Neural crest cell (in vitro differentiated cells): ENCODE measurements at regions not wholly inside any gene's neighbourhood (a gene's known extent, or its start where the extent isn't known, plus 50 kb on each side); places are given as distances from the start of the nearest gene placed in this dataset.

Experiments
- DNase-seq: peaks from one replicate; pipeline ENCODE4 v3.0.0; 2021; ENCODE audit warnings: low read depth, mixed read lengths, low spot score
- H3K27ac Mint-ChIP-seq: one replicate; pipeline ENCODE4 v1.8.0; 2021; ENCODE audit warnings: mild to moderate bottlenecking, mixed read lengths; ENCODE audit not compliant: unreplicated experiment
- H3K27me3 Mint-ChIP-seq: 2 replicates; pipeline ENCODE4 v1.8.0; 2021; ENCODE audit warnings: low read depth, mild to moderate bottlenecking, mixed read lengths
- H3K36me3 Mint-ChIP-seq: 2 replicates; pipeline ENCODE4 v1.8.0; 2021; ENCODE audit warnings: low read depth, mild to moderate bottlenecking, mixed read lengths
- H3K4me1 Mint-ChIP-seq: 2 replicates; pipeline ENCODE4 v1.8.0; 2021; ENCODE audit warnings: mixed read lengths
- H3K4me3 Mint-ChIP-seq: one replicate; pipeline ENCODE4 v1.8.0; 2021; ENCODE audit warnings: mild to moderate bottlenecking, mixed read lengths
- H3K9me3 Mint-ChIP-seq: 2 replicates; pipeline ENCODE4 v1.8.0; 2021; ENCODE audit warnings: mixed read lengths
- TF ChIP-seq, protein P1 (sequence below): fragments of 200-600 bp; sonication (generic); conservative IDR thresholded peaks from 2 replicates; pipeline ENCODE4 v1.5.0; 2021; ENCODE audit warnings: antibody characterized with exemption, mild to moderate bottlenecking

DNA sequence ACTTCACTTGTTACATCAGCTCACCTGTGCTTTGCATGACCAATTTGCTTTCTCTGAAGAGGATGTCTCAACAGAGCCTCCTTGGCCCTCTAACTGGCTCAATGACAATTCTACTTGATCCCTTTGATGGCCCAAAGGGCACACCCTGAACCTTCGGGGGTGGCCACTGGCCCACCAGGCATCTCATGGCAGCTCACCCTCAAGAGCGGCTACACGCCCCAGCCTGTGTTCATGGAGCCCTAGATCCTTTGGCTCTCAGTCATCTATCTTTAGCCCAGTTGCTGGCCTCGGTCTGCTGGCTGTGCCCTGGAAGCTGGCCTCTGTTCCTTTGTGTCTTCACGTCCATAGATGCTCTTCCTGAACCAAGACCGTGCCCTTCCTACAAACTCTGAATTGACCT is 476.7 kb downstream of the NPHP4 start:
- no peak overlapping the region for H3K27ac Mint-ChIP-seq
- H3K36me3 Mint-ChIP-seq = peaks cover 2% of the 10 kb centered on the region
- peaks cover 14% of the 10 kb centered on the region for H3K4me1 Mint-ChIP-seq
- peaks cover 2% of the 10 kb centered on the region for H3K27me3 Mint-ChIP-seq
- H3K9me3 Mint-ChIP-seq = peaks cover 4% of the 10 kb centered on the region
- H3K4me3 Mint-ChIP-seq = no peak overlapping the region
- TF ChIP-seq, protein P1, sequence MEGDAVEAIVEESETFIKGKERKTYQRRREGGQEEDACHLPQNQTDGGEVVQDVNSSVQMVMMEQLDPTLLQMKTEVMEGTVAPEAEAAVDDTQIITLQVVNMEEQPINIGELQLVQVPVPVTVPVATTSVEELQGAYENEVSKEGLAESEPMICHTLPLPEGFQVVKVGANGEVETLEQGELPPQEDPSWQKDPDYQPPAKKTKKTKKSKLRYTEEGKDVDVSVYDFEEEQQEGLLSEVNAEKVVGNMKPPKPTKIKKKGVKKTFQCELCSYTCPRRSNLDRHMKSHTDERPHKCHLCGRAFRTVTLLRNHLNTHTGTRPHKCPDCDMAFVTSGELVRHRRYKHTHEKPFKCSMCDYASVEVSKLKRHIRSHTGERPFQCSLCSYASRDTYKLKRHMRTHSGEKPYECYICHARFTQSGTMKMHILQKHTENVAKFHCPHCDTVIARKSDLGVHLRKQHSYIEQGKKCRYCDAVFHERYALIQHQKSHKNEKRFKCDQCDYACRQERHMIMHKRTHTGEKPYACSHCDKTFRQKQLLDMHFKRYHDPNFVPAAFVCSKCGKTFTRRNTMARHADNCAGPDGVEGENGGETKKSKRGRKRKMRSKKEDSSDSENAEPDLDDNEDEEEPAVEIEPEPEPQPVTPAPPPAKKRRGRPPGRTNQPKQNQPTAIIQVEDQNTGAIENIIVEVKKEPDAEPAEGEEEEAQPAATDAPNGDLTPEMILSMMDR = no peak
- no peak for DNase-seq

DNA sequence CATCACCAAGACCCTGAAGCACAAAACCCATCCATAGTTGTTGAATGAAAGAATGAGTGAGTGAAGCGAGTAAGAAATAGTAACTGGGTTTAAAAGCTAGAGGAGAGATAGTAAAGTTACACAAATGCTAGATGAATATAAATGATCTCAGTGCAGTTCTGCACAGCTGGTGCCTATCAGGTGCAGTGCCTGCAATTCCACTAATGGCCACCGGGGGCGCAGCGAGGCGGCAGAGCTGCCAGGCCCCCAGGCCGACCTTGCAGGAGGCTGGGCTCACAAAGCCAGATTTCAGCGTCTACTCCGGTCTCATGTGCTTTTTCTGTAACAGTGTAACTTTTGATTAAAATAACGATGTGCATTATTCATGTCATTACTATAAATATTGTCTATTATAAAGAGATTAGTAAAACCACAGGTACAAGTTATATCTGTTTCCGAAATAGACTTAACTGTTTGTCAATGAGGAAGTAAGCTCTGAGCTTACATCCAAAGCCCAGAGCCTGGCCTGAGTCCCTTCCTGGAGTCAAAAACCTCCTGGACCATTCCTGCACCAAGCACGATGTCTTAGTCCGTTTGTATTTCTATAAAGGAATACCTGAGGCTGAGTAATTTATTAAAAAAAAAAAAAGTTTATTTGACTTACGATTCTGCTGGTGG is 477.6 kb downstream of the NPHP4 start:
- no peaks in the 10 kb centered on the region for H3K36me3 Mint-ChIP-seq
- H3K27ac Mint-ChIP-seq = no peak overlapping the region
- peaks cover 2% of the 10 kb centered on the region for H3K9me3 Mint-ChIP-seq
- peaks cover 14% of the 10 kb centered on the region for H3K4me1 Mint-ChIP-seq
- TF ChIP-seq, protein P1 = peak; percentile 100
- DNase-seq = peak; percentile 79
- no peak overlapping the region for H3K4me3 Mint-ChIP-seq
- peaks cover 5% of the 10 kb centered on the region for H3K27me3 Mint-ChIP-seq

DNA sequence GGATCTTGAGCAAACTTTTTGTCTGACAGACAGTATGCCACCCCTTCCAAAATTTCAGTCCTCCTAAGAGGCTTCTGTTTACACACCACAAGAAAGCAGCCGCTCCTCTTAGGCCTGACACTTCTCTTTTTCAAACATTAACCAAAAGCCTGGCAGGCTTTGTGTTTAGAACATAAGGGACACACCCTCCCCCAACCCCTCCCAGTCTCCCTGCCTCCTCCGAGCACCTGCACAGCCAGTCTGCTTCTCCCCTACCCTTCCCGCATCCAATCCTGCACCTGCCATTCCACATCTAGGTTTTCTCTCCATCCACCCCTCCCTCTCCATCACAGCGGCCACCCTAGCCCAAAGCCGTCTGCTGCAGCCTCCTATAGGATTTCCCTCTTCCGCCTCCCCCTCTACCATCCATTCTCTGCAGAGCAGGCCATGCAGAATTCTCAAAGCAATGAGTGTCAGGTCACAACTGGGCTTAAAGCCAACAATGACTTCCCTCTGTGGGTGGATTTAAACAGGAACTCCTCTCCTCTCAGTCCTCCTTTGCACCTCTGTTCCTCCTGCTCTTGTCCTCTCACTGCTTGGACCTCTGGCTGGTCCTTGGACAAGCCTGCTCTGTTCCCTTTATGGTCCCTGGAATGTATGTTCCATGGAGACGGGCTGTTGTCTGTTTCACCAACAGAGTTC is 478.2 kb downstream of the NPHP4 start:
- Mint-ChIP-seq H3K9me3 (peaks cover 2% of the 10 kb centered on the region), H3K4me1 (peaks cover 14% of the 10 kb centered on the region), H3K27ac (no peak overlapping the region), H3K36me3 (no peaks in the 10 kb centered on the region), H3K27me3 (peaks cover 5% of the 10 kb centered on the region), H3K4me3 (no peak overlapping the region)
- DNase-seq = no peak
- TF ChIP-seq, protein P1 = no peak

DNA sequence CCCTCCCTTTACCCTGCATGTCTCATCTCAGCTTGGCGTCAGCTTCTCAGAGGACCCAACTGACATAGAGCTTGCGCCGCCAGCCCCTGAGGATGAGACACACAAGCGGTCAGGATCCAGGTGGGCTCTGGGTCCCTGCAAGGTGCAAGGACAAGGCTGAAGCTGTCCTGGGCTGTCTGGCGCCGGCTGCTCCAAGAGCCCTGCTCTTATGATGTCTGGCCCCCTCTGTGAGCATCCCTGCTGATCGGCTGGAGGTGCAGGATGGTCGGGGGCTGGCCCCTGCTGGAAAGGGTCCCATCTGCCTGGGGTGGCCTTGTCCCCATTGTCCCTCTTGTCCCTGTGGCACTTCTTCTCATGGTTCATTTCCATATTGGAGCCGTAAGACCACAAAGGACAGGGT is 479.0 kb downstream of the NPHP4 start:
- TF ChIP-seq, protein P1 = no peak
- peak overlapping the region; percentile 78 for H3K27ac Mint-ChIP-seq

DNA sequence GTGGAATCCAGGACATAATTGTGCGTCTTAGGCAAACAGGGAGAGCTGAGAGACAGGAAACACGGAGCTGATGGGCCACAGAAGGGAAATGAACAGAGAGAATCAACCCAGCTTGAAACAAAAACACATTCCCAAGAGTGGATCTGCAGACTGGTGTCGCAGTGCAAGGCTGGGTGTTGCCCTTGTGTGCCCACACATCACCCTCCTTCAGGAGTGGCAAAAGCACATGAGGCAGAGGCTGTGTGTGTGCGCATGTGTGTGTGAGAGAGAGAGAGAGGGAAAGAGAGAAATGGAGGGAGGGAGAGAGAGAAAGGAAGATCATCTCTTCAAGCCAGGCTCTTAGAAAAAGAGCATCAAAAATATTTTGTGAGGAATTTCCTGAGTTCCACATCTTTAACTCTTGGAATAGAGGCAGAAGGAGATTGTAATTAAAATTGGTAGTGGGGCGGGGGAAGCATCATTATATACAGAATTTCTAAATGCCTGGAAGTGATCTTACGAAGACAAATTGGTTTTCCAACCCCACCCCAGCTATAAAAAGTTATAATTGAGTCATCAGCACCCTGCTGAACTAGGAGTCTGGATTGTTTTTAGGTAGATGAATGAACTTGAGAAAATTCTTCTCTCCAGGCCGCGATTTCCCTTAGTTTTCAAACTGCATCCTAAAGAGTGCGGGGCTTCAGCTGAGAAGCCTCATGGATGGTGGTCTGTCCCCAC is 480.7 kb downstream of the NPHP4 start:
- no peaks in the 10 kb centered on the region for H3K9me3 Mint-ChIP-seq
- peaks cover 5% of the 10 kb centered on the region for H3K27me3 Mint-ChIP-seq
- no peak overlapping the region for H3K4me3 Mint-ChIP-seq
- no peak for DNase-seq
- peaks cover 5% of the 10 kb centered on the region for H3K4me1 Mint-ChIP-seq
- H3K36me3 Mint-ChIP-seq = no peaks in the 10 kb centered on the region
- TF ChIP-seq, protein P1 = no peak
- no peak overlapping the region for H3K27ac Mint-ChIP-seq

More for the DNA sequence above, 479.0 kb downstream of the NPHP4 start:
- DNase-seq = no peak
- peaks cover 5% of the 10 kb centered on the region for H3K27me3 Mint-ChIP-seq
- no peaks in the 10 kb centered on the region for H3K9me3 Mint-ChIP-seq
- H3K4me1 Mint-ChIP-seq = peaks cover 12% of the 10 kb centered on the region
- no peaks in the 10 kb centered on the region for H3K36me3 Mint-ChIP-seq
- no peak overlapping the region for H3K4me3 Mint-ChIP-seq
